ENCODE measurements at regions not wholly inside any gene's neighbourhood (a gene's known extent, or its start where the extent isn't known, plus 50 kb on each side); places are given as distances from the start of the nearest gene placed in this dataset.
"Not testable (repeated sequence)": the region's sequence is repeated elsewhere in the genome, so short reads cannot be mapped to it uniquely, and the experiment has no call there.

DNA sequence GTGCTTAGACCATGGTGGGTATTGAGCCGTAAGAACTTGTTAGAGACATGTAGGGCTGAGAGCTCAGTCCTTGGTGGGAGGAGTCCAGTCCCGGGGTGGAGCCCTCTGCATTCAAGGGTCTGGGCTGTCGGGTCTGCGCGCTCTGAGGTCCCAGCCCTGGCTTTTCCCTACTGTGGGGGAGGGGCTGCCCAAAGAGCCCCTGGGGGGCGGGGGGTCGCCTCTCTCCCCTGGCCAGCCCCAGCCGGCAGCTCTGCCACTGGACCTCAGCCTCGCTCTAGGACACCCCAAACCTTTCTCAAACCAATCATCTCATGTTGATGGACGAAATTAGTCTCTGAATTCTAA lies 1006.4 kb downstream of the BRD1 start:
- Histone ChIP-seq H3K4me1 (no peaks in the 10 kb centered on the region), H3K36me3 (no peaks in the 10 kb centered on the region), H3K27me3 (peaks cover 4 to 71% (median 11%) of the 10 kb centered on the region in 3 donors), H3K4me3 (no peak overlapping the region), H3K9me3 (peaks cover 0 to 5% (median 0%) of the 10 kb centered on the region in 4 donors), H3K27ac (no peak overlapping the region)
- intact Hi-C loops (cut with DNase I; ENCODE audit: low total_unique reads): no loop called here
- DNase-seq: no peak
- no peak for TF ChIP-seq POLR2A (IDR thresholded peaks at IDR 0.05)
- TF ChIP-seq EP300 (IDR thresholded peaks at IDR 0.05): no peak
- TF ChIP-seq, protein P1, sequence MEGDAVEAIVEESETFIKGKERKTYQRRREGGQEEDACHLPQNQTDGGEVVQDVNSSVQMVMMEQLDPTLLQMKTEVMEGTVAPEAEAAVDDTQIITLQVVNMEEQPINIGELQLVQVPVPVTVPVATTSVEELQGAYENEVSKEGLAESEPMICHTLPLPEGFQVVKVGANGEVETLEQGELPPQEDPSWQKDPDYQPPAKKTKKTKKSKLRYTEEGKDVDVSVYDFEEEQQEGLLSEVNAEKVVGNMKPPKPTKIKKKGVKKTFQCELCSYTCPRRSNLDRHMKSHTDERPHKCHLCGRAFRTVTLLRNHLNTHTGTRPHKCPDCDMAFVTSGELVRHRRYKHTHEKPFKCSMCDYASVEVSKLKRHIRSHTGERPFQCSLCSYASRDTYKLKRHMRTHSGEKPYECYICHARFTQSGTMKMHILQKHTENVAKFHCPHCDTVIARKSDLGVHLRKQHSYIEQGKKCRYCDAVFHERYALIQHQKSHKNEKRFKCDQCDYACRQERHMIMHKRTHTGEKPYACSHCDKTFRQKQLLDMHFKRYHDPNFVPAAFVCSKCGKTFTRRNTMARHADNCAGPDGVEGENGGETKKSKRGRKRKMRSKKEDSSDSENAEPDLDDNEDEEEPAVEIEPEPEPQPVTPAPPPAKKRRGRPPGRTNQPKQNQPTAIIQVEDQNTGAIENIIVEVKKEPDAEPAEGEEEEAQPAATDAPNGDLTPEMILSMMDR (IDR thresholded peaks at IDR 0.05): no peak
- no peak for TF ChIP-seq POLR2AphosphoS5 (IDR thresholded peaks at IDR 0.05)
- 69 to 73% (median 71%) methylated on average over 9 to 10 of the region's 10 CpGs for WGBS, 5 donors

DNA sequence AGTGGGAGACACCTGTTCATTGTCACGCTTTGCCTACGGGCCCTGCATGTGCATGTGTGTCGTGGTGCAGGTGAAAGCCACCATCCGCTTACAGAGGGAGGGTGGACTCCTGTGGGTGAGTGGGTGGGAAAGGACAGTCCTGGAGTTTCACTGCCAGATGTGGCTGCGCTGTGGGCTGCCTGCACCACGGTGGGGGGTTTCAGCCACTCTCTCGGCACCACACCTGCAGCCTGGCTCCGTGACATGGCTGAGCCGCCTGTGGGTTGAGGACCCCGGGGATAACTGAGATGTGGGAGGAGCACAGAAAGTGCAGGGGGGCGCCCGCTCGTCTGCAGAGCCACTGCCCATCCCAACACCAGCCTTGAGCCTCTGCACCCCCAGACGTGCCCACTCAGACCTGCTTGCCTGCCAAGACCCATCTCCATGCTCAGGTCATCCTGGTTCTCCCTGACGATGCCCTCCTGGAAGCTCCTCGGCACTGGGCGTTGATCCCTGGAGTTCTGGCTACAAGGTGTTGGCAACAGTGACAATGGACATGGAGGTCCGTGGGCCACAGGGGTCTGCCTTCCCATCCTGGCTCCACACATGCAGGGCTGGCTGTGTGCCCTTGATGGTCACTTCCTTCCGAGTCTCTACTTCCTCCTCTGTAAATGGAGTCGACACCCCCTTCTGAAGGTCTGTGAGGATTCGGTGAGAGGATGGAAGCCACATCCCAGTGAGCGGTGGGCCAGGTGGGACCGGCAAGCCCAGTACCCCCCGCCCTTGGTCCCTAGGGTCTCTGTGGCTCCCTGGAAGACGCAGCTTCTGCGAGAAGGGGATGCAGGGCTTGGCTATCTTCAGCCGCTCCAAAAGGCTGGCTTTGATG lies 1007.0 kb downstream of the BRD1 start:
- Histone ChIP-seq H3K27me3 (peaks cover 0 to 65% (median 10%) of the 10 kb centered on the region in 3 donors), H3K9me3 (peaks cover 0 to 5% (median 0%) of the 10 kb centered on the region in 4 donors), H3K36me3 (no peaks in the 10 kb centered on the region), H3K27ac (no peak overlapping the region), H3K4me3 (no peak overlapping the region), H3K4me1 (no peaks in the 10 kb centered on the region)
- TF ChIP-seq POLR2AphosphoS5 (IDR thresholded peaks at IDR 0.05) (no peak), POLR2A (IDR thresholded peaks at IDR 0.05) (no peak), EP300 (IDR thresholded peaks at IDR 0.05) (no peak)
- TF ChIP-seq, protein P1 (IDR thresholded peaks at IDR 0.05): no peak
- intact Hi-C loops (cut with DNase I; ENCODE audit: low total_unique reads): no loop called here
- 65 to 78% (median 75%) methylated on average over 24 to 27 of the region's 27 CpGs for WGBS, 5 donors
- DNase-seq: peak in 1 of 2 donors; percentile 47

DNA sequence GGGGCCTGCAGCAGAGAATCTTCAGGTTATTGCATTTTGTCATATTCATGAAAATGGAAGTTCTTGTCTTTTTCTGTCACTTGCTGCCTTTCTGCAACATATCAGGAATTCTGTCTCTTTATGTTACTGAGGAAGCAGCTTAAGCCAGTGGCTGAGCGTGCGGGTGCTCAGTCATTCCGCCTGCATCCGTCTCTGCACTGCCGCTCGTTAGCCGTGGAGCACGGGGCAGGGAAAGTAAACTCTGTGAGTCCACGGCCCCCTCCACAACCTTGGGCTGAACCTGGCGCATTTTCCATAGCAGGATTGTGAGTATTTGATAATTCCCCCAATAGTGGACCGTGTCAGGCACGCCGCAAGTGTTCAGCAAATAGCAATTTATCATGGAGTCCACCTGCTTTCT lies 1007.7 kb downstream of the BRD1 start:
- WGBS, 5 donors: 24 to 31% (median 25%) methylated on average over 13 of the region's 13 CpGs
- intact Hi-C loops (cut with DNase I; ENCODE audit: low total_unique reads): no loop called here
- Histone ChIP-seq H3K27me3 (peaks cover 0 to 57% (median 10%) of the 10 kb centered on the region in 3 donors), H3K9me3 (peaks cover 0 to 9% (median 0%) of the 10 kb centered on the region in 4 donors), H3K36me3 (no peaks in the 10 kb centered on the region), H3K4me3 (no peak overlapping the region), H3K4me1 (no peaks in the 10 kb centered on the region), H3K27ac (no peak overlapping the region)
- TF ChIP-seq POLR2A (IDR thresholded peaks at IDR 0.05): no peak
- TF ChIP-seq POLR2AphosphoS5 (IDR thresholded peaks at IDR 0.05): no peak
- TF ChIP-seq, protein P1 (IDR thresholded peaks at IDR 0.05): no peak
- TF ChIP-seq EP300 (IDR thresholded peaks at IDR 0.05): no peak
- DNase-seq: peak in 1 of 2 donors; percentile 29

DNA sequence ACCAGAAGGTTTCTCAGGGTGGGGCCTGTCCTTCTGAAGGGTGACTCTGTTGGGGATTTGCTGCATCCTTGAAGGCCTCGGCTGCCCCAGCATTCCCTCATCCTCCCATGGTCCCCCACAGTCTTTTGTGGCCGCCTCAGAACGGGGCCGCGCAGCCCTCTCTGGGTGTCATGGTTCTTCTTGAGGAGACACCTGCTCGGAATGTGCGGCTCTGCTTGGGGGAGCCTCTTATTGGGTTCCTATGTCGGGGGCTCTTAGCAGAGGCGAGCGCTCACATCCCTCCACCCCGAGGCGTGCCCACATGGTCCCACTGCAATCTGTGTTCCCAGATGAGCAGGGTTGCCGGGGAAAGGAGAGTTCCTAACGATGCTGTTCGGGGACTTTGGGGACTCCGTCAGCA lies 1008.4 kb downstream of the BRD1 start:
- intact Hi-C loops (cut with DNase I; ENCODE audit: low total_unique reads): no loop called here
- Histone ChIP-seq H3K27ac (no peak overlapping the region), H3K36me3 (no peaks in the 10 kb centered on the region), H3K4me1 (no peaks in the 10 kb centered on the region), H3K27me3 (peaks cover 0 to 54% (median 10%) of the 10 kb centered on the region in 3 donors), H3K4me3 (no peak overlapping the region), H3K9me3 (peaks cover 0 to 15% (median 0%) of the 10 kb centered on the region in 4 donors)
- no peak for DNase-seq
- 86 to 94% (median 91%) methylated on average over 15 to 16 of the region's 16 CpGs for WGBS, 5 donors
- TF ChIP-seq EP300 (IDR thresholded peaks at IDR 0.05) (no peak), POLR2A (IDR thresholded peaks at IDR 0.05) (no peak)
- TF ChIP-seq, protein P1 (IDR thresholded peaks at IDR 0.05): no peak

DNA sequence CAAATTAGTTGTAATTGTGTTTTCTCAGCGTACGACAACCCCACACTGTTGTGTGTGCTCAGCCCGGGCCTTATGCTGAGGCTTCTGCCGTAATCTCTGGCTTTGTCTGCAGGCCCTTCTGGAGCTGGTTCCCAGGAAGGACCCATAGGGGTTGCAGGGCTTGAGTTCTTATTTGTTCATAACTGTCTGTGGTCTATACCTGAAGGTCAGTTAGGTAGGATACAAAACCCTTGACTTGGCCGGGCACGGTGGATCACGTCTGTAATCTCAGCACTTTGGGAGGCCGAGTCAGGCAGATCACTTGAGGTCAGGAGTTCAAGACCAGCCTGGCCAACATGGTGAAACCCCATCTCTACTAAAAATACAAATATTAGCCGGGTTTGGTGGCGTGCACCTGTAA lies 1010.2 kb downstream of the BRD1 start:
- intact Hi-C loops (cut with DNase I; ENCODE audit: low total_unique reads); DNase-seq; H3K27ac ChIP-seq; H3K36me3 ChIP-seq; H3K4me1 ChIP-seq; H3K4me3 ChIP-seq: not testable (repeated sequence)
- H3K9me3 ChIP-seq: peaks cover 0 to 10% (median 0%) of the 10 kb centered on the region in 4 donors
- WGBS, 5 donors: 88 to 92% (median 88%) methylated on average over 10 of the region's 10 CpGs
- H3K27me3 ChIP-seq: peaks cover 0 to 45% (median 10%) of the 10 kb centered on the region in 3 donors
